Retinal pigment epithelial cell (primary cell): ENCODE measurements at regions not wholly inside any gene's neighbourhood (a gene's known extent, or its start where the extent isn't known, plus 50 kb on each side); places are given as distances from the start of the nearest gene placed in this dataset.

Source experiments
- DNase-seq: peaks from one replicate; pipeline ENCODE4 v3.0.0-alpha.2; 2010; ENCODE audit warnings: low read depth
- H3K4me3 ChIP-seq: 2 replicates; pipeline ENCODE4 v1.5.1; 2011; ENCODE audit warnings: mild to moderate bottlenecking, low read length, control low read depth, moderate library complexity
- TF ChIP-seq, protein P1 (sequence below): conservative IDR thresholded peaks from 2 replicates; pipeline ENCODE4 v1.5.1; 2011; ENCODE audit warnings: low read depth, low read length, control low read depth, inconsistent platforms

DNA sequence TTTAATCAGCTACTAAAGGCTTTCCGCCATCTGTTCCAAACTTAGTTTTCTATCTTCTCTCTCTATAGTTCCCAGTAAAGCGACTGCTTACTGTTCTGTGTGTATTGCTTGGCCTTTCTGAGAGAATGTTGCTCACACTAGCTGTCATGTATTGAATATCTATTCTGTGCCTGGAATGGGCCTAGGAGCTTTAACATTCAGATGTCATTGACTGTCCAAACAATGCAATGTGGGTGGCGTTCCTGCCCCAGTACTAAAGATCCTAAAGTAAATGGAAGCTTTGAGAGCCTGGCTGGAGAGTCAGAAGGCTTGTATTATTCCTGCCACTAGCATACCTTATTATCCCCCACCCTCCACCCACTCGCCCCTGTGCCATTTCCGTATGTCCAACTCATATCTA lies 163.5 kb downstream of the SDHAF3 start:
- H3K4me3 ChIP-seq = no peak overlapping the region
- DNase-seq = no peak
- TF ChIP-seq, protein P1, sequence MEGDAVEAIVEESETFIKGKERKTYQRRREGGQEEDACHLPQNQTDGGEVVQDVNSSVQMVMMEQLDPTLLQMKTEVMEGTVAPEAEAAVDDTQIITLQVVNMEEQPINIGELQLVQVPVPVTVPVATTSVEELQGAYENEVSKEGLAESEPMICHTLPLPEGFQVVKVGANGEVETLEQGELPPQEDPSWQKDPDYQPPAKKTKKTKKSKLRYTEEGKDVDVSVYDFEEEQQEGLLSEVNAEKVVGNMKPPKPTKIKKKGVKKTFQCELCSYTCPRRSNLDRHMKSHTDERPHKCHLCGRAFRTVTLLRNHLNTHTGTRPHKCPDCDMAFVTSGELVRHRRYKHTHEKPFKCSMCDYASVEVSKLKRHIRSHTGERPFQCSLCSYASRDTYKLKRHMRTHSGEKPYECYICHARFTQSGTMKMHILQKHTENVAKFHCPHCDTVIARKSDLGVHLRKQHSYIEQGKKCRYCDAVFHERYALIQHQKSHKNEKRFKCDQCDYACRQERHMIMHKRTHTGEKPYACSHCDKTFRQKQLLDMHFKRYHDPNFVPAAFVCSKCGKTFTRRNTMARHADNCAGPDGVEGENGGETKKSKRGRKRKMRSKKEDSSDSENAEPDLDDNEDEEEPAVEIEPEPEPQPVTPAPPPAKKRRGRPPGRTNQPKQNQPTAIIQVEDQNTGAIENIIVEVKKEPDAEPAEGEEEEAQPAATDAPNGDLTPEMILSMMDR = no peak

- DNase-seq = no peak
- TF ChIP-seq, protein P1 = no peak
Observed at GRCh38 chr7:97285348-97285747, 167.8 kb downstream of the SDHAF3 start.

DNA sequence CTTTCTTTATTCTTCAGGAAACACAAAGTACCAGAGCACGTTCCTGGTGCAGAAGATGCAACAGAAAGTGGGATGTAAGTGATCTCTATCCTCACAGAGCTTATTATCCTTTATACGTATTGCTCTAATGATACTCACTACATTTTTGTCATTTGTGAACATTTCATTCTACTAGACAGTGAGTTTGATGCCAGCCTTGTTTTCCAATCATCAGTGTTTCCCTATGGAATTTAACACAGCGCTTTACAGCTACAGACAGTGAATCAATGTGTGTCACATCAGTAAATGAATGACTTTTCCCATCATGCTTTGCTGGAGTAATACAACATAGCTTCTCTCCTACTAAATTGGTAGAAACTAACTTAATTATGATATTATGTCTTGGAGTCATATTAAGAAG lies 175.5 kb downstream of the SDHAF3 start:
- H3K4me3 ChIP-seq = no peak overlapping the region
- TF ChIP-seq, protein P1 = no peak
- no peak for DNase-seq

More at GRCh38 chr7:97285348-97285747, 167.8 kb downstream of the SDHAF3 start:
- H3K4me3 ChIP-seq = no peak overlapping the region

GRCh38 chr7:97298561-97298960 lies 181.1 kb downstream of the SDHAF3 start:
- TF ChIP-seq, protein P1 = no peak
- no peak for DNase-seq
- H3K4me3 ChIP-seq = no peak overlapping the region

DNA sequence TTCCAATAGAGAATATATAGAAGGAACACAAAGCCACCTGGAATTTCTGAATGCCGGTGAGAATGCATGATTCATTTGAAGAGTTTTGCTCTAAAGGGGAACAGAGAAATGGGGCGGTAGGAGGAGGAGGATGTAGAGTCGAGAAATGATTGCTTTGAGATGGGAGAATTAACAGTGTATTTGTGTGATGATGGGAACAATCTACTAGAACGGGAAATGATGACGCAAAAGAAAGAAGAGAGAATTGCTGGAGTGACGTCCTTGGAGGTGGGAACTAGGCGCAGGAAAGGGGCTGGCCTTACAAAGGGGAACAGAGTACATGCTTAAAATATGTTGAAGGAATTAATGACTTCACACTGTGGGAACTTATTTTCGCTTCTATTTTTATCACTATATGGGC lies 188.1 kb downstream of the SDHAF3 start:
- H3K4me3 ChIP-seq = no peak overlapping the region
- no peak for DNase-seq
- TF ChIP-seq, protein P1 = no peak

- TF ChIP-seq, protein P1 = no peak
- no peak overlapping the region for H3K4me3 ChIP-seq
- no peak for DNase-seq
Observed at GRCh38 chr7:97307521-97308108, 190.1 kb downstream of the SDHAF3 start.

DNA sequence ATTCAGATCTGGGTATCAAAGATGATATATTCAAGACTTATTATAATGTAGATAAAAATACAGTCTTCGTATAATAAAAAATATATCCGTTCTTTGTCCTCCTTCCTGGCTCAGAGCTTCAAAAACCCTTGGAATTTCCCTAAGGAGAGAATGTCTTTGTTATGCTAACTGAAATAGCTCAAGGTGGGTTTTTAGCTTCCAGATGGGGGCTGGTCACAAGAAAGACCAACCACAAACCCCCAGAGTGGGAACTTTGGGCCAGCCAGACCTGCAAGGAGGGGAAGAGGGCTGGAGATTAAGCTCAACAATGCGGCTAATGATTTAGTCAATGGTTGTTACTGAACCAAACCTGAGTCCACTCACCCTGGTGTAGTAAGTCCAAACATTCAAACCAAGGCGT lies 196.4 kb downstream of the SDHAF3 start:
- TF ChIP-seq, protein P1 = no peak
- H3K4me3 ChIP-seq = no peak overlapping the region
- no peak for DNase-seq
